ENCODE measurements at regions not wholly inside any gene's neighbourhood (a gene's known extent, or its start where the extent isn't known, plus 50 kb on each side); places are given as distances from the start of the nearest gene placed in this dataset.
"Not testable (repeated sequence)": the region's sequence is repeated elsewhere in the genome, so short reads cannot be mapped to it uniquely, and the experiment has no call there.

GRCh38 chr5:176018598-176018997 is 50.5 kb upstream of the THOC3 start:
- not testable (repeated sequence) for DNase-seq

GRCh38 chr5:176020852-176021251 is 52.7 kb upstream of the THOC3 start:
- DNase-seq, result not testable (repeated sequence)

DNA sequence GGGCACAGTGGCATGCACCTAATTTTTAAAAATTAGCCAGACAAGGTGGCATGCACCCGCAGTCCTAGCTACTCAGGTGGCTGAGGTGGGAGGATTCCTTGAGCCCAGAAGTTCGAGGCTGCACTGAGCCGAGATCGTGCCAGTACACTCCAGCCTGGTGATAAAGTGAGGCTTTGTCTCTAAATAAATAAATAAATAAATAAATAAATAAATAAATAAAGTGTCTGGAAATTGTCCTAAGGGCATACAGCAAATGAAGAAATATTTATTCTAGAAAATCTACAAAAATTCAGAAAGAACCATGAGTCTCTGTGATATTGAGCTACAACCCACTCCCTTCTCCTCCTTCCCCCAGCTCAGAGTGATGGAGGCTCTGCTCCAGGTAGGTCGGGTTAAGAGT is 55.4 kb upstream of the THOC3 start:
- DNase-seq, result not testable (repeated sequence)

- not testable (repeated sequence) for DNase-seq
Observed at GRCh38 chr5:176029445-176029844, 61.3 kb upstream of the THOC3 start.

GRCh38 chr5:176030361-176031117 is 62.4 kb upstream of the THOC3 start:
- not testable (repeated sequence) for DNase-seq

- DNase-seq, result not testable (repeated sequence)
Observed at GRCh38 chr5:176031118-176031510, 63.0 kb upstream of the THOC3 start.

- DNase-seq, result not testable (repeated sequence)
Observed at GRCh38 chr5:176033186-176033585, 65.1 kb upstream of the THOC3 start.

DNA sequence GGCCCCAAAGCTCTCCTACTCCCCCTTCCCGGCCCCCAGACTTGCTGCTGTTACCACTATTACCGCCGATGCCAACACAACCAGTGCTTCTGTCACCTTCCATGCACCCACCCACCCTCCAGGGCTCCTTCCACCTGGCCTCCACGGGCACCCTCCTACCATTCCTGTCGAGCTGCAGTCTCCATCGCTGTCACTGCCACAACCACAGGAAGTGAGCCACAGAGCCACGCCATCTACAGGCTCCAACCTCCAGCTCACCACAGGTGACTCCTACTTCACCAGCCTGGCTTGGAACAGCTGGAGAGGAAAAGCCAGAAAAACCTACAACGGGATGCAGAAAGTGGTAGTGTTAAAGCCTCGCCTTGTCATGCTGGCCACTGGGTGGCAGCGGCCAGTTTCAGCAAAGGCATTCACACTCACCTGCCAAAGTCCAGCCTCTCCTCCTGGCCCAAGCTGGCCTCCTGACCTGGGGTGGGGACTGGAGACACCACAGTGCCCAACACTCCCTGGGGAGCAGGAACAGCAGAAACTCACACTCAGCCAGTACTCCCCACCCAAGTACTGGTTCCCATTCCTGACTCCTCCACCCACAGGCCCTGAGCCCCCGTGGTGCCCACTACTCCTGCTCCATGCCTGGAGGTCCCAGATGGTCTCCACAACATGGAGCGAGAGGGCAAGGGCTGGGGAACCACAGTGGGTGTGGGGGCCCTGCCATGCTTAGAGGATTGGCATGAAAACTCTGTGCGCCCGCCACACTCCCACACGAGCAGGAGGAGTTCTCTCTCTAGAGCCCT is 66.5 kb upstream of the THOC3 start:
- DNase-seq, result not testable (repeated sequence)

DNA sequence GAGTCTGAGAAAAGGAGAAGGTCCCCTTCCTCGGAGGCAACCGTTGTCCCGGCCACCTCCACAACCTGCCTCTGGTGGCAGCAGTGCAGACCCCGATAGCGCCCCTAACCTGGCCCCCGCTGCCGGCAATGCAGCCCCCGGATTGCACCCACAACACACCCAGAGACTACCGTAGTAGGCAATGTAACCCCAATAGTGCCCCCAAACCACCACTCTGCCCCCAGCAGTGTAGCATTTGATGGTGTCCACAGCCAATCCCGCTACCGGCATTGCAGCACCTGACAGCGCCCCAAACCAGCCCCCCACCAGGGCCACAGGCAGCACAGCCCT is 67.1 kb upstream of the THOC3 start:
- not testable (repeated sequence) for DNase-seq

DNA sequence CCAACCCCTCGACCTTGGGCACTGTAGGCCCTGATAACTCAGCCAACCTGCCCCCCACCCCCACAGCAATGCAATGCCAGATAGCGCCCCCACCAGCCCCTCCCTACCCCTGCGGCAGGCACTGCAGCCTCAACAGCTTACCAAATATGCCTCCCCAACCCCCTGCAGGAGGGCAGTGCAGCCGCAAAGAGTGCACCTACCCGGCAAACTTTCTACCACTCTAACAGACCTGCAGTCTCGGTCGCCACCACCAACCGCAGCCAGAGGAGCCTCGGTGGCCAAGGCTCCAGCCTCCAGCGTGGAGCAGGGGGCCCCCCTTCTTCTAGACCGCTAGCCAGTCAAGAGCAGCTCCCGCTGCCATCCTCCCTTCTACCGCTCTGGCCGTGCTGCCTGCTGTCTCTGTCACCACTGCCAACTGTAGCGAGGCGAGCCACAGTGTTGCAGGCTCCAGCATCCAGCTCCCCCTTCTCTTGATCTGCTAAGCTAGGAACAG is 67.7 kb upstream of the THOC3 start:
- not testable (repeated sequence) for DNase-seq

- not testable (repeated sequence) for DNase-seq
Observed at GRCh38 chr5:176036391-176036790, 68.3 kb upstream of the THOC3 start.

DNA sequence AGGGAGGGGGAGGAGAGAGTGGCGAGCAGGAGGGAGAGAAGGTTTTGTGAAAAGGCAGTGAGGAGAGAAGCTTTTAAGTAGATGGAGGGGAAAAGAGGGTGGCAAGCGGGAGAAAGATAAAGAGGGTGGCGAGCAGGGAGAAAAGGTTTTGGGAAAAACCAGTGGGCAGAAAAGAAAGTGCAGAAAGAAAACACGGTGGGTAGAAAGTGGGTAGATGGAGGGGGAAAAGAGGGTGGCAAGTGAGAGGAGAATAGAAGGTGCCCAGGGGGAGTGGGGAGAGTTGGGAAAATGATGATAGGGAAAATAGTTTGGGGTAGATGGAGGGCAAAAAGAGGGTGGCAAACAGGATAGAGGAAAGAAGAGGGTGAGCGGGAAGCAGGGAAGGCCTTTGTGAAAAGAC is 69.1 kb upstream of the THOC3 start:
- DNase-seq, result not testable (repeated sequence)

DNA sequence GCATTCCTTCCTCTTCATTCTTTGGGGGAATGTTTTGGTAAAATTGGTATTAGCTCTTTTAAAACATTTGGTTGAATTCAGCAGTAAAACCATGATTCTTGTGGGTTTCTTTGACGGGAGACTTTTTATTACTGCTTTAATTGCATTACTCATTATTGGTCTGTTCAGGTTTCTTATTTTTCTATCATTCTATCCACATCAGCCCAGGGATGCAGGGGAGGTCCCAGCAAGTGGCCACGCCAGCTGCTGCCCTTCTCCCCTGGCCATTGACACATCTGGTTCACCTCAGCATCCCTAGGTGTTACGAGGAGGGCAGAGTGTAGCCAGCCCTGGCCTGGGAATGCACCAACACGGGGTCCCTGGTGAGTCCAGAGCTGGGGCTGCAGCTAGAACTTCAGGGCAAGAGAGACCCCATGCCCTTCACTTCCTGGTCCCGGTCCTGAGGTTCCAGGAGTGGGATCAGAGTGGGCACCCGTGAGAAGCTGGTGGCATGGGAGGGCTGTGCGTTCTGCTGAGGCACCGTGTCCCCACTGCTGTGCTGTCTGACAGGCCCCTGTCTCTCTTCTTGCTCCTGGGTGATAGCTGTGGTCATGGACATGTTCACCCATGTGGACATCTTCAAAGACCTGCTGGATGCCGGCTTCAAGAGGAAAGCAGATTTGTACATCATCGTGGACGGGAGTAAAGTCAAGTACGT is 72.1 kb upstream of the THOC3 start:
- DNase-seq, result not testable (repeated sequence)

DNA sequence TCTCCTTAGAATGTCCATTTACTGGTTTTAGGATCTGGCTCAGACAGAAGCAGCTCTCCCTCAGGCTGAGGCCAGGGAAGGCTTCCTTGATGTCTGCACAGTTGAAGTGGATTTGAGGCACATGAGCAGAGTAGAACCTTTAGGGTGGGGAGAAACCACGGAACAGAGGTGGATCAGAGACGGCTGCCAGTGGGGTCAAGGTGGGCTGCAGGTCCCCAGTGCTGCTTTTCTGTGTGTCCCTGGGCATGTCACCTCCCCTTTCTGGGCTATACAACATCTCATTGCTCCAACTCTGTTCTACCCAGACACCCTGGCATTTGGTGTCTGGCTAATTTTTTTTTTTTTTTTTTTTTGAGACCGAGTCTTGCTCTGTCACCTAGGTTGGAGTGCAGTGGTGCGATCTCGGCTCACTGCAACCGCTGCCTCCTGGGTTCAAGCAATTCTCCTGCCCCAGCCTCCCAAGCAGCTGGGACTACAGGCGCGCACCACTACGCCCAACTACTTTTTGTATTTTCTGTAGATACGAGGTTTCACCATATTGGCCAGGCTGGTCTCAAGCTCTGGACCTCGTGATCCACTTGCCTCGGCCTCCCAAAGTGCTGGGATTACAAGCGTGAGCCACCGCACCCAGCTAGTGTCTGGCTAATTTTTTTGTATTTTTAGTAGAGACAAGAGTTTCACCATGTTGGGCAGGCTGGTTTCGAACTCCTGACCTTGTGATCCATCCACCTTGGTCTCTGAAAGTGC is 73.3 kb upstream of the THOC3 start:
- DNase-seq, result not testable (repeated sequence)

DNA sequence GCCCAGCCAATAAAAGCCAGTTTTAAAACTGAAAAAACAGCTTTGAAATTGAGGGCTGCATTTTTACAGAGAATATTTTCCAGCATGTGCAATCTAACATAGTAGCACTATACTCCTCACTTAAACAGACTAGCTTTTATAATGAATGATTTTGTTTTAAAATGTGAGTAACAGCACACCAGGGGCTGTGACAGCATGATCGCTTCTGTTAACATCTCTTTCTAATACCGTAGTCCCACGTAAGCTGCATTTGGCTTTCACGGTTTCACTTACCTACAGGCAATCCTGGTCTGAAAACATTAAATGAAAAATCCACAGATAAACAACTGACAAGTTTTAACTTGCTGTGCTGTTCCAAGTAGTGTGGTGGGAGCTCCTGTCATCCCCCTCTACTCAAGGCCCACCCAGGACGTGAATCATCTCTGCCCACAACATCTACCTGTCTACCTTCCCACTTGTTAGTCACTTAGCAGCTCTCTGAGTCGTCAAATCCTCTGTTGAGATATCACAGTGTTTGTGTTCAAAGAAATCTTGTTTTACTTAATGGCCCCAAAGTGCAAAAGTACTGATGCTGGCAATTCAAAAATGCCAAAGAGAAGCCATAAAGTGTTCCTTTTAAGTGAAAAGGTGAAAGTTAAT is 74.0 kb upstream of the THOC3 start:
- DNase-seq, result not testable (repeated sequence)

DNA sequence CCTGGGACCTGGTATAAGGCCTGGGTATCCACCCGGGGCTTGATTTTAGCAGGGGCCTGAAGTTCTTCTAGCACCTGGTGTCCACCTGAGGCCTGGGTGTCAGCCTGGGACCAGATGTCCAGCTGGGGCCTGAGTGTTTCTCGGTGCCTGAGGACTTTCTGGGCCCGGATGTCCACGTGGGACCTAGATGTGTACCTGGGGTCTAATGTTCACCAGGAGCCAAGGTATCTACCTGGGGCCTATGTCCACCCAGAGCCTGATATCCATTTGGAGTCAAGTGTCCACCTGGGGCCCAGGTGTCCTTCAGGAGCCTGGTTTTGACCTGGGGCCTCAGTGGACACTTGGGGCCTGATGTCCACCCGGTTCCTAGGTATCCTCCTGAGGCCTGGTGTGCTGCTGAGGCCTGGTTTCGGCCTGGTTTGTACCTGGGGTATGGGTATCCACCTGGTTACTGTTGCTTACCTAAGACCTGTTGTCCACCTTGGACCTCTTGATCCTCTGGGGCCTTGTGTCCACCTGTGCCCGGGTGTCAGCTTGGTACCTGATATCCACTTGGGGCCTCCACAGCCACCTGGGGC is 75.2 kb upstream of the THOC3 start:
- not testable (repeated sequence) for DNase-seq

- DNase-seq, result not testable (repeated sequence)
Observed at GRCh38 chr5:176043986-176044385, 75.9 kb upstream of the THOC3 start.

DNA sequence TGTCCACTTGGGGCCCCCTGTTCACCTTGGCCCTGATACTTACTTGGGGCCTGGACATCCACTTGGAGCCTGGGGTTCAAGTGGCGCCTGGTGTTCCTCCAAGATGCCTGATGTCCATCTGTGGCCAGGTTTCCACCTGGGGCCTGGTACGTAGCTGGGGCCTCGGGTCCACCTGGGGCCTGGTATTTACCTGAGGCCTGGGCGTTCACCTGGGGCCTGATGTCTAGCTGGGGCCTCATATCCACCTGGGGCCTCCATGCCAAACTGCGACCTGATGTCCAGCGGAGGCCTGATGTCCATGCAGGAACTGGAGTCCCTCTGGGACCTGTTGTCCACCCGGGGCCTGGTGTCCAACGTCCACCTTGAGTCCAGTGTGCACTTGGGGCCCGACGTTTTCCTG is 76.3 kb upstream of the THOC3 start:
- not testable (repeated sequence) for DNase-seq

DNA sequence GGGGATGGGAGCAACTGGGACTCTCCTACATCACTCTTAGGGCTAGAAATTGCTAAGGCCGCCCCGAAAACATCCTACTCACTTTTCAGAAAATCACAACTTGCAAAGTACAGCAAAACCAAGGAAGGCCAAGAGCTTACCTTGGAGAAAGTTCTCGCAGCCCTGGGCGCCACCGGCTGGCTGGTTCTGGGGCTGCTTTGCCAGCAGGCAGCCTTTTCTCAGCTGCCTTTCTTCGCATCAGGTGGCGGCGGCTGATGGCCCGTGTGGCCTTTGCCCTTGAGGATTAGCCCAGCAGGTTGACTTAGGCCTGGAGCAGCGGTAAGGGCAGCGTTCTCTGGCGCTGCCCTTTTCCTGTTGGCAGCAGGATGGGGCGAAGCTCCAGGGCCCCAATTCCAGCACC is 77.3 kb upstream of the THOC3 start:
- not testable (repeated sequence) for DNase-seq

GRCh38 chr5:176048671-176049070 is 80.6 kb upstream of the THOC3 start:
- not testable (repeated sequence) for DNase-seq

GRCh38 chr5:176060472-176061268 is 92.6 kb upstream of the THOC3 start:
- DNase-seq, result peak in 1 of 2 donors; percentile 21
